A549 (cell line): ENCODE measurements at regions not wholly inside any gene's neighbourhood (a gene's known extent, or its start where the extent isn't known, plus 50 kb on each side); places are given as distances from the start of the nearest gene placed in this dataset.

Experiments used
- ATAC-seq, 2 experiments: fragments of 200-7000 bp in 1 of 2; fragments of >200 bp in 1 of 2; cut with Nextera tagmentation in 1 of 2; cut with Tn5 transposase in 1 of 2; 3 replicates each; pipeline versions ENCODE4 v1.8.0 to v1.9.1; 2018 to 2020; ENCODE audit warnings: mild to moderate bottlenecking in 1 of 2, moderate library complexity in 1 of 2
- CTCF ChIA-PET: fragments of 300-600 bp; sonication (Branson Sonifier 250); formaldehyde crosslinking; extraction: SDS; loops from one replicate; lab custom pipeline; 2021; ENCODE audit warnings: antibody characterized with exemption, inconsistent platforms; lab: Yijun Ruan, JAX
- POLR2A ChIA-PET: fragments of 350-600 bp; formaldehyde crosslinking; extraction: SDS; loops from one replicate; lab custom pipeline; 2021; ENCODE audit warnings: antibody characterized with exemption, inconsistent platforms; lab: Yijun Ruan, JAX
- DNase-seq, 2 experiments: peaks; one replicate each; pipeline versions ENCODE4 v3.0.0 to v3.0.0-alpha.2; 2011 to 2016; ENCODE audit warnings: low read depth in 1 of 2, low spot score in 1 of 2
- FAIRE-seq: peaks from 2 replicates; lab custom pipeline; 2011; peaks lifted over from hg19 to GRCh38; lab: Jason Lieb, UNC
- H3K27ac ChIP-seq, 2 experiments: fragments of >200 bp; sonication (Bioruptor Twin); formaldehyde crosslinking; 3 replicates each; pipeline ENCODE4 v1.5.1; 2016 to 2017
- H3K4me1 ChIP-seq: fragments of >200 bp; sonication (Bioruptor Twin); formaldehyde crosslinking; 3 replicates; pipeline ENCODE4 v1.6.1; 2016
- H3K4me2 ChIP-seq: fragments of >200 bp; sonication (Bioruptor Twin); formaldehyde crosslinking; 3 replicates; pipeline ENCODE4 v1.6.1; 2016
- H3K4me3 ChIP-seq: fragments of >200 bp; sonication (Bioruptor Twin); formaldehyde crosslinking; 3 replicates; pipeline ENCODE4 v1.5.1; 2016
- H3K9me3 ChIP-seq: fragments of >200 bp; sonication (Bioruptor Twin); formaldehyde crosslinking; 3 replicates; pipeline ENCODE4 v1.6.1; 2016
- CTCF ChIP-seq: fragments of >200 bp; sonication (Bioruptor Twin); formaldehyde crosslinking; IDR thresholded peaks from 3 replicates; pipeline ENCODE4 v1.5.1; 2016
- ELK1 ChIP-seq: fragments of 150-350 bp; IDR thresholded peaks from 2 replicates; pipeline ENCODE4 v1.6.1; 2014; ENCODE audit warnings: low read depth, mild to moderate bottlenecking, low read length
- ESRRA ChIP-seq: fragments of 150-350 bp; IDR thresholded peaks from 2 replicates; pipeline ENCODE4 v1.6.1; 2014; ENCODE audit warnings: mild to moderate bottlenecking, low read length, borderline replicate concordance
- FOXS1 ChIP-seq: fragments of 250-450 bp; sonication (Bioruptor Pico); IDR thresholded peaks from 2 replicates; pipeline ENCODE4 v1.5.0; 2020; ENCODE audit warnings: mild to moderate bottlenecking, moderate library complexity
- HES2 ChIP-seq: fragments of >200 bp; sonication (Bioruptor Twin); formaldehyde crosslinking; IDR thresholded peaks from 2 replicates; pipeline ENCODE4 v1.6.1; 2016
- HEYL ChIP-seq: fragments of 250-450 bp; sonication (Bioruptor Pico); IDR thresholded peaks from 2 replicates; pipeline ENCODE4 v1.8.0; 2021; ENCODE audit warnings: mild to moderate bottlenecking, moderate library complexity
- HOXA7 ChIP-seq: fragments of 250-450 bp; sonication (Bioruptor Pico); IDR thresholded peaks from 2 replicates; pipeline ENCODE4 v1.5.0; 2020; ENCODE audit warnings: mild to moderate bottlenecking, moderate library complexity
- JUNB ChIP-seq: fragments of >200 bp; sonication (Bioruptor Twin); formaldehyde crosslinking; IDR thresholded peaks from 2 replicates; pipeline ENCODE4 v1.6.1; 2016
- KDM1A ChIP-seq: fragments of 200-600 bp; sonication (generic); IDR thresholded peaks from 2 replicates; pipeline ENCODE4 v1.6.1; 2016; ENCODE audit warnings: low read depth, mild to moderate bottlenecking
- MAX ChIP-seq: IDR thresholded peaks from 2 replicates; pipeline ENCODE4 v1.6.1; 2012
- MAZ ChIP-seq: fragments of 150-350 bp; IDR thresholded peaks from 2 replicates; pipeline ENCODE4 v1.6.1; 2014; ENCODE audit warnings: antibody characterized with exemption, low read depth, low read length, borderline replicate concordance
- NFE2L2 ChIP-seq: fragments of 150-350 bp; conservative IDR thresholded peaks from 2 replicates; pipeline ENCODE4 v1.6.1; 2014; ENCODE audit warnings: low read length
- PHF8 ChIP-seq: fragments of 200-600 bp; sonication (generic); IDR thresholded peaks from 2 replicates; pipeline ENCODE4 v1.6.1; 2016; ENCODE audit warnings: low read depth, mild to moderate bottlenecking, antibody characterized with exemption, moderate library complexity, borderline replicate concordance
- RARB ChIP-seq: fragments of 250-450 bp; sonication (Bioruptor Pico); IDR thresholded peaks from 2 replicates; pipeline ENCODE4 v1.8.0; 2021; ENCODE audit warnings: mild to moderate bottlenecking, moderate library complexity
- RFX5 ChIP-seq: fragments of 450-650 bp; IDR thresholded peaks from 2 replicates; pipeline ENCODE4 v1.7.1; 2014; ENCODE audit warnings: antibody characterized with exemption, mild to moderate bottlenecking, moderate library complexity
- RNF2 ChIP-seq: fragments of 200-600 bp; sonication (generic); IDR thresholded peaks from 2 replicates; pipeline ENCODE4 v1.6.1; 2016; ENCODE audit warnings: low read depth, mild to moderate bottlenecking, antibody characterized with exemption, moderate library complexity, borderline replicate concordance
- SMC3 ChIP-seq: fragments of >200 bp; sonication (Bioruptor Twin); formaldehyde crosslinking; IDR thresholded peaks from 3 replicates; pipeline ENCODE4 v1.6.1; 2018; ENCODE audit warnings: inconsistent platforms
- ZFP36 ChIP-seq: fragments of 450-650 bp; IDR thresholded peaks from 2 replicates; pipeline ENCODE4 v1.6.1; 2014; ENCODE audit warnings: borderline replicate concordance; ENCODE audit not compliant: partially characterized antibody
- WGBS: methylation state at CpG from one replicate; pipeline ENCODE4 v1.1.6; 2017; ENCODE audit errors: missing lambda C conversion rate; 5-methylcytosine and 5-hydroxymethylcytosine counted together

GRCh38 chr7:13077466-13077865 is 390.0 kb downstream of the ARL4A start:
- DNase-seq (no peak), ATAC-seq (peak in 1 of 2 experiments; percentile 43; a peak in 2 of 6 replicates), FAIRE-seq (no peak)
- peak overlapping the region; percentile 26 for H3K4me2 ChIP-seq
- CTCF ChIA-PET: interaction anchor here (1.2 to 1.3 kb wide), 2 partner anchors 85 to 391 kb away, joined by 3 read pairs; no protein-coding TSS in a partner anchor
- TF ChIP-seq HES2 (no peak), HOXA7 (CRISPR knock-in tag) (no peak), PHF8 (no peak), ESRRA (no peak), FOXS1 (CRISPR knock-in tag) (no peak), ZFP36 (no peak)
- H3K4me3 ChIP-seq: no peak overlapping the region
- WGBS: 22% methylated on average over 3 of the region's 3 CpGs
- H3K27ac ChIP-seq: no peak overlapping the region
- peaks cover 14% of the 10 kb centered on the region; the same call in 2 of the 3 replicates for H3K4me1 ChIP-seq
- H3K9me3 ChIP-seq: no peaks in the 10 kb centered on the region
- POLR2A ChIA-PET: no interaction called here

- no peak overlapping the region for H3K4me2 ChIP-seq
- WGBS: 54% methylated on average over 3 of the region's 3 CpGs
- H3K9me3 ChIP-seq: no peaks in the 10 kb centered on the region
- FAIRE-seq (no peak), DNase-seq (no peak), ATAC-seq (no peak)
- no peak overlapping the region for H3K4me3 ChIP-seq
- peaks cover 14% of the 10 kb centered on the region; the same call in 2 of the 3 replicates for H3K4me1 ChIP-seq
- POLR2A ChIA-PET: no interaction called here
- no peak for TF ChIP-seq RARB
- CTCF ChIA-PET: interaction anchor here (1.2 kb wide), 1 partner anchor 84 kb away, joined by 3 read pairs; no protein-coding TSS in a partner anchor
- no peak overlapping the region for H3K27ac ChIP-seq
These were observed 390.7 kb downstream of the ARL4A start for GRCh38 chr7:13078105-13078504.

GRCh38 chr7:13090959-13091358 is 403.5 kb downstream of the ARL4A start:
- TF ChIP-seq CTCF (no peak), PHF8 (no peak), SMC3 (no peak), ELK1 (no peak), KDM1A (no peak), JUNB (no peak), RFX5 (no peak), MAZ (no peak), RNF2 (no peak), NFE2L2 (no peak), ZFP36 (no peak), MAX (no peak), HEYL (CRISPR knock-in tag) (no peak), RARB (no peak)
- WGBS: 88% methylated on average over 1 of the region's 1 CpG
- Histone ChIP-seq H3K4me3 (no peak overlapping the region), H3K4me2 (no peak overlapping the region), H3K27ac (no peak overlapping the region), H3K4me1 (no peaks in the 10 kb centered on the region), H3K9me3 (no peaks in the 10 kb centered on the region)
- ATAC-seq (no peak), FAIRE-seq (no peak), DNase-seq (no peak)
- ChIA-PET POLR2A (no interaction called here), CTCF (interaction anchor here (0.8 to 2.5 kb wide), 3 partner anchors 16 to 404 kb away, joined by 3 to 7 read pairs (median 3); partner anchors contain the start of gene ARL4A)
